ENCODE measurements at regions not wholly inside any gene's neighbourhood (a gene's known extent, or its start where the extent isn't known, plus 50 kb on each side); places are given as distances from the start of the nearest gene placed in this dataset.
"Not testable (repeated sequence)": the region's sequence is repeated elsewhere in the genome, so short reads cannot be mapped to it uniquely, and the experiment has no call there.

DNA sequence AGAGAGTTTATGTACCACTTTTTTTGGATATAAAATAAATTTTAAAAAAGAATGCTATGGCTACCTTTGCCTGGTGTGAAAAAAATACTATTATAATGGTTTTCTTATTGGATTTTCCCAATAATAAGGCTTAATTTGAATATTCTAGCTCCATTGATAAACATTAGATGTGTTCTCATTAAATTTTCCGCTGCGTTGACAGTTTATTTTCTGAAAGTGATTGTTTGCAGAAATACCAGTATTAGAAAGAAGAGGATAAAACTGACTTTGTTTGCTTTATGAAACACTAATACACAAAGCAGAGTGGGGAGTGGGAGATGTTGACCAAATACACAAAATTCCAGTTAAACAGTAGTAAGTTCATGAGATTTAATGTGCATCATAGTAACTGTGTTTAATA lies 433.3 kb upstream of the TMEFF2 start:
- no peak for DNase-seq (ENCODE audit: low spot score)
- FAIRE-seq: no peak

GRCh38 chr2:192615105-192615504 lies 420.4 kb upstream of the TMEFF2 start:
- FAIRE-seq (no peak), DNase-seq (ENCODE audit: low spot score) (no peak)

DNA sequence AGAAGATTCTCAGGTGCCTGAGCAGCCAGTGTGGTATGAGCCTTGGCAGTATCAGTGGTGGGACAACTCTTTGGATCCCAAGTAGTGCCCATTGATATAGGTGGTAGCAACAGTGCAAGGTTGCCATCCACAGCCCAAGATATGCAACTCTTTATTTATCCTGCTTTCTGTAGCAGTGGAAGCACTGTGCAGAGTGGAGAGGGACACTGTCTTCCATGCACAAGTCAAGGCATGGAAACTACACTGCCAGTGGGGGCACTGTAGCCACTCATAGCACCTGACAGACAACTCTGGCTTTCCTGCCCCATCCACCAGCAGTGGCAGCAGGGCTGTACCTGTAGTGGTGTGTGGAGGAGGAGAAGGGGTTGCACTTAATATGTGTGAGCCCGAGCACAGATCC lies 409.6 kb upstream of the TMEFF2 start:
- FAIRE-seq: no peak

DNA sequence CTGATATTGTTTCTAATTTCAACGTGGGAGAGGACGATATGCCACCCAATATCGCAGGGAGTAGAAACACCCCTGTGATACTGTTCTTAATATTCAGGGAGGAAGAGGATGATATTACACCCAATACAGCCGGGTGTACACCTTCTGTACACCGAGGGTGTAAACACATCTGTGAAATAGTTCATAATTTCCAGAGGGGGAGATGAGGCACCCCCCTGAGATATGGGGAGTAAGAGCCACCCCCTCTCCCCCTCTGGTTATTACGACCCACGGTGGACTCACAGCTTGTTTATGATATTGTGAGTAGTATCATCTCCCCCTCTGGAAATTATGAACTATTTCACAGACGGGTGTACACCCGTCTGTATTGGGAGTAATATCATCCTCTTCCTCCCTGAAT lies 403.9 kb upstream of the TMEFF2 start:
- not testable (repeated sequence) for DNase-seq (ENCODE audit: low spot score); FAIRE-seq

More for the DNA sequence above, 409.6 kb upstream of the TMEFF2 start:
- DNase-seq (ENCODE audit: low spot score): no peak

DNA sequence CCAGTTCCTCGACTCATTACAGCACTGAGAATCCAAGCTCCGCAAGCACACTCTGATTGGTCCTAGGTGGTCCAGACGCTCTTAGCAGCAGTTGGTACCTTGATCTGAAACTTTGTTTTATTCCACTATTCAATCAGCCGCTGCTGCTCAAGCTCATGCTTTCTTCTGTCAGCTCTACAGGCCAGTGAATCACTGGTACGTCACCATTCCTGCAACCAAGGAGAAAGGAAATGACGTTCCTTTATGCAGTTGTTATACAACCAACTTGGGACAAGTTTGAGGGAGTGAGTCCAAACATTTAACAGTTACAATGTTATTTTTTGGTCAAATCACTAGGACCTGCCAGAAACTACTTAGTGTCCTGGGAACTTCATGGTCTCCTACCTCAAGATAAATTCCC lies 398.8 kb upstream of the TMEFF2 start:
- FAIRE-seq (no peak), DNase-seq (ENCODE audit: low spot score) (no peak)

GRCh38 chr2:192591617-192592016 lies 396.9 kb upstream of the TMEFF2 start:
- no peak for FAIRE-seq

DNA sequence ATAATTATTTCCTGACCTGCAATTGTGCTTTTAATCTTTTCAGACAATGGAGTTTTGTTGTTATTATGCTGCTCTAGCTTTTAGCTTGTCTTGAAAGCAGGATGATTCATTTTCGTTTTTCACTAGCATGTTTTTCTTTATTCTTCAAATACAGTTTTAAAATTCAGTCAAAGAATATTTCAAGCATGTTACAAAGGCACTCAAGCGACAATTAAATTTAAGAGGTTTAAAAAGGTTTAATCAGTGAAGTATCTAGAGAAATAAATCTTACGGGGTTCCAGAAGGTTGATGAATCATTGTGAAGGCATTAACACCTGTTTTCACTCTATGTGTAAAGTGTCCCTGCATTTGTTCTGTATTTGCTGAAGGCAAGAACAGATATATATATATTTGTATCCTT lies 390.7 kb upstream of the TMEFF2 start:
- DNase-seq (ENCODE audit: low spot score): no peak
- FAIRE-seq: no peak

More at GRCh38 chr2:192591617-192592016, 396.9 kb upstream of the TMEFF2 start:
- no peak for DNase-seq (ENCODE audit: low spot score)

GRCh38 chr2:192584976-192585375 lies 390.2 kb upstream of the TMEFF2 start:
- DNase-seq (ENCODE audit: low spot score) (no peak), FAIRE-seq (no peak)

DNA sequence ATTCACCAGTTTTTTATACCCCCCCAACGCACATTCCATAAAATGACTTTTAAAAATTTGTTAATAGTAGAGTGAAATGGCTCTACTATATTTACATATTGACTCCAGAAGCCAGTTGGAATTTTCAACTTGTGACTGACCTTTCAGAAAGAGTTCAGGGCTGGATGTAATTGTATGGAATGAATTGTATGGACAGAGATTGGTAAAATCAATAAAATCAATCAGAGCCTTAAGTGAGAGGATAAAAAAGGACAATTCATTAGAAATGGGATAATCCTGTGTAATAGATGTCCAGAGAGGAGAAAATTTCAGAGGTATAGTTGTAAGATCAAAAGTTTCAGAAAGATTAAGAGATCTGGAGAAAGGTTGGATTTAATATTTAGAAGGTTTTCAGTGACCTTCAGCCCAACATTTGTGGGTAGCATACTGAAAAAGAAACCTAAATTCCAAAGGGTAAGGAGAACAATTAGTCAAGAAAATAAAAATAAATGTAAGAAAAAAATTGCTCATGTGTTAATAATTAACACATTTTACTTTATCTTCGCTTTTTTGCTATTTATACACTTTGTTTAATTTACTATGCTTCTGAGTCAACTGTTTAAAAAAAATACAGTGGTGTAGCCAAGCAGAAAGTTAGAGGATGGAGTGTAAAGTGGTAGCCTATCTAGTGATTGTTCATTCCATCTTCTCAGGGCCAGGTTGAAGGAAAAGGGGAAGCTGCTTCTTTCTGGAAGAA lies 385.4 kb upstream of the TMEFF2 start:
- DNase-seq (ENCODE audit: low spot score) (no peak), FAIRE-seq (no peak)

DNA sequence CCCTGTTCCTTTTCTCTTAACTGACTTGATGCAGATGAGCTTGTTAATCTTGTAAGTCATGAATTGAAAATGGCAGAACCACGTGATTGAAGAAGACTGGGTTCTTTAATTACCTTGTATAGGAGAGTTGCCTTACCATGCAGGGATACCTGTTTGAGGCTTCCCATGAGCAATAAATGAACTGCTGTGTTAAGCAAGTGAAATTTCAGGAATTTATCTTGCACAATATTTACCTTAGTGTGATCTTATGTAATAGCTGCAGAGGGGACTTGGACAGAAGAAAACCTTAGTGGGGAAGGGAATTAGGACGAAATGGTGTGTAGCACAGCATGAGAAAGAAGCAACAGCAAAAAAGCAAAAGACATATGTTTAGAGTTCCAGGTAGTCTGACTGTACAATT lies 384.0 kb upstream of the TMEFF2 start:
- no peak for FAIRE-seq
- DNase-seq (ENCODE audit: low spot score): no peak

DNA sequence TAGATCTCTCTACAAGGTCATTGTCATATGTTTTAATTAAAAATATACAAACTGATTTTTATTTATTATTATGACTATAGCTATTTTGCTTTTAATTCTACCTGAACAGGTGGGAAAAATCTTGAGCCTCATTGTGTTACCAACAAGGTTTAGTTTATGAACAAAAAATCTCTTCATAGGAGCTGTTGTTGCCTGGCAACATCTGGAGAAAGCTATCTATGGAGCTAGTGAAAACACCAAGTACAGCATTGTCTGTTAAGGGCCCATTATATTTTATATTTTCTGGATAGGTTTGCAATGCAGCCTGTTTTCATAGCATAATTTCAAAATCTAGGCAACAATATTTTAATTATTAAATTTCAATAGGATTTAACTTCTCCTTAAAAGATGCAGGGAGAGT lies 383.0 kb upstream of the TMEFF2 start:
- DNase-seq (ENCODE audit: low spot score): no peak
- FAIRE-seq: no peak

GRCh38 chr2:192574552-192574951 lies 379.8 kb upstream of the TMEFF2 start:
- no peak for FAIRE-seq
- no peak for DNase-seq (ENCODE audit: low spot score)

- FAIRE-seq (no peak), DNase-seq (ENCODE audit: low spot score) (no peak)
Measured at GRCh38 chr2:192571636-192572035, 376.9 kb upstream of the TMEFF2 start.

DNA sequence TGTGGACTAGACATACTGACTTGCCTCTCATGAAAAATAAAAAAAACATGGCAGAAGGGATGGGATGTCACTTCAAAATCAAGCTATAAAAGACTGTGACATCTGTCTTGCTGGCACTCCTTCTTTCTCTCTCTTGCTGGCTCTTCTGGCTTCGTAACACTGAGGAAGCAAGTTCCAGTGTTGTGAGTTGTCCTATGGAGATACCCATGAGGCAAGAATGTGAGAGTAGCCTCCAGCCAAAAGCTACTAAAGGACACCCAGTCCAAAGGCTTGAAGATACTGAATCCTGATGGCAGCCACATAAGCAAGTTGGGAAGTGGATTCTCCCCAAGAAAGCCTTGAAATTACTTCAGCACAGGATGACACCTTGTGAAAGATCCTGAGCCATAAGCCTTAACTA lies 376.1 kb upstream of the TMEFF2 start:
- no peak for DNase-seq (ENCODE audit: low spot score)
- FAIRE-seq: no peak

DNA sequence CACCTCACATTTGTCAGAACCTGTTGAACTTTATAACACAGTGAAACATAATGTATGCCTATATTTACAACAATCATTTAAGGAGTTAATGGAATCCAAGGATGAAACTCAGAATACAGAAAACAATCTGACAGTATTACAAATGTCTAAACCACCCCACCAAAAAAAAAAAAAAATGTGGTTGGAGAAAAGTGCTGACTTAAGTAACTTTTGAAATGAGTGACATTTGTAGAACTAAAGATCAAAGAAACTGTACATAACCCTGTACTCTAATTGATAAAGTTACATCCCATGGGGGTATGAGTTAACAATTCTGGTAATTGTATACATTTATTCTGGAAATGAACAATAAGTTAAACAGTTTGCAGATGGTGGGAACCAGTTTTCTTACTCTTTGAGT lies 372.1 kb upstream of the TMEFF2 start:
- no peak for FAIRE-seq
- no peak for DNase-seq (ENCODE audit: low spot score)

- DNase-seq (ENCODE audit: low spot score): no peak
- no peak for FAIRE-seq
Measured at GRCh38 chr2:192560326-192560725, 365.6 kb upstream of the TMEFF2 start.

GRCh38 chr2:192559587-192559986 lies 364.9 kb upstream of the TMEFF2 start:
- FAIRE-seq (no peak), DNase-seq (ENCODE audit: low spot score) (no peak)

DNA sequence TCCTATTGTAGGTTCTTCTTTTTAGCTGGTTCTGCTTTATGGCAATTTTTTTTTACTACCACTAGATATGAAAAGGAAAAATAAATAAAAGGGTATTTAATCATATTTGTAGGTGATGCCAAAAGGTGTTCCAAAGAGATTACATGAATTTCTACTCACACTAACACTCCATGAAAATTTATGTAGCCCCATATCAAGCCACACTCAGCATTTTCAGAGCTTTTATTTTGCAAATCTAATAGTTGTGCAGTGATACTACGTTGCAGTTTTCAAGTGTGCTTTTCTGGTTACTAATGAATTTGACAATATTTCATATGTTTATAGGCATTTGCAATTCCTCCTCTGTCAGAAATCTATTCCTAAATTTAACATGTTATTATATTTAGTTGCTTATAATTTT lies 363.9 kb upstream of the TMEFF2 start:
- FAIRE-seq (no peak), DNase-seq (ENCODE audit: low spot score) (no peak)

GRCh38 chr2:192555740-192556139 lies 361.0 kb upstream of the TMEFF2 start:
- no peak for FAIRE-seq

GRCh38 chr2:192551760-192552159 lies 357.0 kb upstream of the TMEFF2 start:
- no peak for FAIRE-seq
- no peak for DNase-seq (ENCODE audit: low spot score)

More at GRCh38 chr2:192555740-192556139, 361.0 kb upstream of the TMEFF2 start:
- no peak for DNase-seq (ENCODE audit: low spot score)

DNA sequence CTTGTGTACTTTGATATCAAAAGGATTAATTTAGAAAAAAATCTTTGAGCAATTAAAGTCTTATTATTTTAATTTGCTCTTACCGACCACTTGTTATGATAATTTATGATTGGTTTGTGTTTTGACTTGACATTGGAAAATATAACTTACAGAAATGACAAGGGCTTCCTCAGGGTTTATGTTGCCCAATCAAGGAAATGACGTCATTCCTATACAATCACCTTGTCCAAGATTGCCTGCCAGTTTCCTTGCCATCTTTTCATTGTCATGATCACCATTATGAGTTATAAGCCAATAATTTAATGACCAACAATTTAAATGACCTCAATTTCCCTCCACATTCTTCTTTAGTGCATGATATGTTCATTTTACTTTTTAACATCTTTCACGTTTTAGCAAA lies 351.8 kb upstream of the TMEFF2 start:
- DNase-seq (ENCODE audit: low spot score) (no peak), FAIRE-seq (no peak)

DNA sequence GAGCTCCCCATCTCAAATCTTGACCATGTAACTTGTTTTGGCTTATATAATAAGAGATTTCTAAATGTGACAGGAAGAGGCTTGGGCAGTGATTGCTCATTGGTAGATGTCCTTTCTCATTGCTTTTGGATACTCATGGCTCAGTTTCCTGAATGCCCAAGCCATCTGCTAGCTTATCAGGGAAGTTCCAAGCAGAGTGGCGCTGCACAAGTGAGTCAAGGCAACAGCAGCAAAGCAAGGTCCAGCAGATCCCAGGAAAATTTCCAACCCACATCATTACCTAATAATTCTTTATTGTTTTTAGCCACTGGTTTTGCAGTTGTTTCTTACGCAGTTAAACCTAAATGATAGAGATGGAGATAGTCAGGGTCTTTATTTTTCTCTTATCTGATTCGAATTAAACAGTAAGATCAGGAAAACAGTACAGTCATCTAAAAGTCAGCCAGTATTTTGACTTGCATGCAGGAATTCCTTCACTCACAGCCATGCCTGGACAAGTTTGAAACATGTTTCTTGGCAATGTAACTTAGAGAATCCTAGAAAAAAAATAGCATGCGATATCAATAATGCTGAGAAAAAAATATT lies 349.7 kb upstream of the TMEFF2 start:
- FAIRE-seq: no peak
- no peak for DNase-seq (ENCODE audit: low spot score)
